Suprapubic skin (tissue), 4 donors: ENCODE measurements at regions not wholly inside any gene's neighbourhood (a gene's known extent, or its start where the extent isn't known, plus 50 kb on each side); places are given as distances from the start of the nearest gene placed in this dataset.

Experiments
- CTCF ChIP-seq, 2 donors: fragments of 200-600 bp in 1 of 2; fragments of 450-650 bp in 1 of 2; sonication (generic) in 1 of 2; IDR thresholded peaks; one replicate each; pipeline ENCODE4 v1.5.1; 2016 to 2019; ENCODE audit warnings: antibody characterized with exemption in 2 of 2, mild to moderate bottlenecking in 1 of 2, moderate library complexity in 1 of 2
- POLR2A ChIP-seq, 2 donors: fragments of 450-650 bp; IDR thresholded peaks; one replicate each; pipeline ENCODE4 v1.6.1; 2017; ENCODE audit warnings: antibody characterized with exemption in 2 of 2, mild to moderate bottlenecking in 2 of 2, moderate library complexity in 2 of 2
- POLR2AphosphoS5 ChIP-seq, 3 donors: sonication (generic); formaldehyde crosslinking; IDR thresholded peaks; one replicate each; pipeline ENCODE4 v1.6.1; 2017; ENCODE audit warnings: antibody characterized with exemption in 3 of 3

- TF ChIP-seq POLR2A (IDR thresholded peaks at IDR 0.05) = no peak
- no peak for TF ChIP-seq CTCF (IDR thresholded peaks at IDR 0.05)
- no peak for TF ChIP-seq POLR2AphosphoS5 (IDR thresholded peaks at IDR 0.05)
Measured at GRCh38 chr15:47507221-47507985, 209.9 kb upstream of the SEMA6D start.
